ENCODE measurements at regions not wholly inside any gene's neighbourhood (a gene's known extent, or its start where the extent isn't known, plus 50 kb on each side); places are given as distances from the start of the nearest gene placed in this dataset.

DNA sequence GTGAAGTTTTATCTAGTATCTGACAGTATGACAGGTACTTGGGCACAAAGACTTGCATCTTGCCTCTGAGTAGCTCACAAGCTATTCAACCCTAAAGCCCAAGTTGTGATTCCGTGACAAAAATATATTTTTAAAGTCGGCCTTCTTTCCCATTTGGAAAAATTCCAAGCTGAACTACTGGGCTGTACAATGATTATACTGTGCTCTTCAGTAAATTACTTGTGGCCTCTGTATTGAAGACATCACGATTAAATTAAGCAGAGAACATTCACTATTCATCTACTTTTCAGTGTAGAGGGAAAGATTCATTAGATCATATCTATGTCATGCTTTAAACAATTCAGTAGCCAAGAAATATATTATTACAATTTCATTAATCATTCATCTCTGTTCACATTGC is 282.2 kb downstream of the CDH2 start:
- 0 out of 4 replicates have a peak, but pooled peaks cover under 1% of the 10 kb centered on the region in 2 experiments for H3K4me1 Mint-ChIP-seq
- H3K79me2 ChIP-seq (ENCODE audit: insufficient read depth, low read length) = no peaks in the 10 kb centered on the region
- WGBS (ENCODE audit: extremely low coverage, insufficient read length, low lambda C conversion rate) = no CpG with 5 or more reads among the region's 3 CpGs
- no peaks in the 10 kb centered on the region for H3K9me3 Mint-ChIP-seq
- H3K79me1 ChIP-seq (ENCODE audit: insufficient read depth, low read depth, low read length, poor library complexity, severe bottlenecking) = no peaks in the 10 kb centered on the region
- H3K18ac ChIP-seq (ENCODE audit: insufficient read length, low read depth, low read length) = no peak overlapping the region
- no peak overlapping the region for H2BK20ac ChIP-seq (ENCODE audit: low read depth, low read length, poor library complexity, severe bottlenecking)
- no peak overlapping the region for H2BK5ac ChIP-seq (ENCODE audit: insufficient read length, low read length)
- no peak overlapping the region for H3K9ac ChIP-seq (ENCODE audit: extremely low read depth, insufficient read length, low read length)
- no peak overlapping the region for H2BK12ac ChIP-seq (ENCODE audit: insufficient read length, low read depth, low read length)
- H3K27me3 ChIP-seq (ENCODE audit: insufficient read depth, low read length) = no peaks in the 10 kb centered on the region
- no peak overlapping the region for H3K14ac ChIP-seq (ENCODE audit: insufficient read depth, low read length)
- H3K27ac ChIP-seq (ENCODE audit: insufficient read length, low read depth, low read length) = no peak overlapping the region
- H3K23me2 ChIP-seq (ENCODE audit: insufficient read length, low read depth, low read length, poor library complexity, severe bottlenecking) = no peaks in the 10 kb centered on the region
- H4K20me1 ChIP-seq (ENCODE audit: control insufficient read depth, insufficient read depth, insufficient read length) = no peaks in the 10 kb centered on the region
- no peak overlapping the region for H2AK5ac ChIP-seq (ENCODE audit: insufficient read length, low read length)
- H3K27me3 Mint-ChIP-seq (ENCODE audit: low read depth) = no peaks in the 10 kb centered on the region
- H3K4ac ChIP-seq (ENCODE audit: low read depth, low read length) = no peak overlapping the region
- H3K4me3 Mint-ChIP-seq = no peak overlapping the region
- TF ChIP-seq, protein P1, sequence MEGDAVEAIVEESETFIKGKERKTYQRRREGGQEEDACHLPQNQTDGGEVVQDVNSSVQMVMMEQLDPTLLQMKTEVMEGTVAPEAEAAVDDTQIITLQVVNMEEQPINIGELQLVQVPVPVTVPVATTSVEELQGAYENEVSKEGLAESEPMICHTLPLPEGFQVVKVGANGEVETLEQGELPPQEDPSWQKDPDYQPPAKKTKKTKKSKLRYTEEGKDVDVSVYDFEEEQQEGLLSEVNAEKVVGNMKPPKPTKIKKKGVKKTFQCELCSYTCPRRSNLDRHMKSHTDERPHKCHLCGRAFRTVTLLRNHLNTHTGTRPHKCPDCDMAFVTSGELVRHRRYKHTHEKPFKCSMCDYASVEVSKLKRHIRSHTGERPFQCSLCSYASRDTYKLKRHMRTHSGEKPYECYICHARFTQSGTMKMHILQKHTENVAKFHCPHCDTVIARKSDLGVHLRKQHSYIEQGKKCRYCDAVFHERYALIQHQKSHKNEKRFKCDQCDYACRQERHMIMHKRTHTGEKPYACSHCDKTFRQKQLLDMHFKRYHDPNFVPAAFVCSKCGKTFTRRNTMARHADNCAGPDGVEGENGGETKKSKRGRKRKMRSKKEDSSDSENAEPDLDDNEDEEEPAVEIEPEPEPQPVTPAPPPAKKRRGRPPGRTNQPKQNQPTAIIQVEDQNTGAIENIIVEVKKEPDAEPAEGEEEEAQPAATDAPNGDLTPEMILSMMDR (conservative IDR thresholded peaks at IDR 0.05) = no peak
- H2AFZ ChIP-seq (ENCODE audit: low read length) = no peak overlapping the region
- no peak overlapping the region for H3T11ph ChIP-seq (ENCODE audit: low read length)
- H3K36me3 Mint-ChIP-seq (ENCODE audit: insufficient read depth in 1 of 3, low read depth in 3 of 3) = no peaks in the 10 kb centered on the region
- no peak overlapping the region for H3K4me2 ChIP-seq (ENCODE audit: insufficient read depth, insufficient read length, low read length)
- no peak overlapping the region for H2BK120ac ChIP-seq (ENCODE audit: low read depth, low read length, poor library complexity, severe bottlenecking)
- H4K91ac ChIP-seq (ENCODE audit: insufficient read length, low read depth, low read length) = no peak overlapping the region
- DNase-seq = no peak
- H2BK15ac ChIP-seq (ENCODE audit: low read depth, low read length) = no peak overlapping the region
- H4K8ac ChIP-seq (replicated peaks; ENCODE audit: insufficient read length, low read depth, low read length) = no peak overlapping the region
- no peaks in the 10 kb centered on the region for H3K4me1 ChIP-seq (ENCODE audit: insufficient read depth, low read length)
- no peak overlapping the region for H3K23ac ChIP-seq (ENCODE audit: insufficient read length, low read depth, low read length)
- no peak overlapping the region for H3K27ac Mint-ChIP-seq
- H3K56ac ChIP-seq (ENCODE audit: insufficient read length, low read depth, low read length) = no peak overlapping the region
- H3K9me3 ChIP-seq (ENCODE audit: control insufficient read depth, low read depth, low read length) = no peaks in the 10 kb centered on the region
- no peak overlapping the region for H4K5ac ChIP-seq (ENCODE audit: insufficient read length, low read depth, low read length)
